ENCODE measurements at regions not wholly inside any gene's neighbourhood (a gene's known extent, or its start where the extent isn't known, plus 50 kb on each side); places are given as distances from the start of the nearest gene placed in this dataset.

DNA sequence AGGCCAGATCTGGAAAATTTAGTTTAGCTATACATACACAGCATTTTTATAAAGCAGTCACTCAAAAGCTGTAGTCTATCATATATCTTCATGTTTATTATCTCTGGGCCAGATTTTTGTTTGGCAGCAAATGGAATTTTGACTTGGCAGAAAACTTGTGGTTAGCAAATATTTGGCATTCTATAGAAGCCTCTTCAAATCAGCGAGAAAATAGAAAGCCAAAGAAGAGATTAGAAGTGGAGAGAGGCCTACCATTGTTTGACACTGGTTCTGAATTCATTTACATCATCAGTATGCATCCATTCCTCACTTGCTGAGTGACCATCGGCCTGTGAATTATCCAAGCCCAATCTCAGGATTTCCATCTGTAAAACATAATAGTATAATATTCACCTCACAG, 1077.6 kb downstream of the GALC start:
- TF ChIP-seq, protein P1, sequence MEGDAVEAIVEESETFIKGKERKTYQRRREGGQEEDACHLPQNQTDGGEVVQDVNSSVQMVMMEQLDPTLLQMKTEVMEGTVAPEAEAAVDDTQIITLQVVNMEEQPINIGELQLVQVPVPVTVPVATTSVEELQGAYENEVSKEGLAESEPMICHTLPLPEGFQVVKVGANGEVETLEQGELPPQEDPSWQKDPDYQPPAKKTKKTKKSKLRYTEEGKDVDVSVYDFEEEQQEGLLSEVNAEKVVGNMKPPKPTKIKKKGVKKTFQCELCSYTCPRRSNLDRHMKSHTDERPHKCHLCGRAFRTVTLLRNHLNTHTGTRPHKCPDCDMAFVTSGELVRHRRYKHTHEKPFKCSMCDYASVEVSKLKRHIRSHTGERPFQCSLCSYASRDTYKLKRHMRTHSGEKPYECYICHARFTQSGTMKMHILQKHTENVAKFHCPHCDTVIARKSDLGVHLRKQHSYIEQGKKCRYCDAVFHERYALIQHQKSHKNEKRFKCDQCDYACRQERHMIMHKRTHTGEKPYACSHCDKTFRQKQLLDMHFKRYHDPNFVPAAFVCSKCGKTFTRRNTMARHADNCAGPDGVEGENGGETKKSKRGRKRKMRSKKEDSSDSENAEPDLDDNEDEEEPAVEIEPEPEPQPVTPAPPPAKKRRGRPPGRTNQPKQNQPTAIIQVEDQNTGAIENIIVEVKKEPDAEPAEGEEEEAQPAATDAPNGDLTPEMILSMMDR (IDR thresholded peaks at IDR 0.05), result no peak
- TF ChIP-seq POLR2A (IDR thresholded peaks at IDR 0.05), result no peak

Data from right lobe of liver (tissue), 4 donors.